Panc1 (cell line): ENCODE measurements at regions not wholly inside any gene's neighbourhood (a gene's known extent, or its start where the extent isn't known, plus 50 kb on each side); places are given as distances from the start of the nearest gene placed in this dataset.

Experiments
- ATAC-seq: fragments of 200-7000 bp; cut with Tn5 transposase; 2 replicates; pipeline ENCODE4 v1.9.1; 2020; ENCODE audit warnings: mild to moderate bottlenecking, moderate library complexity
- BruUV-seq: library from RNA; stranded (reverse); fragments of 400-500 nt; replicated peaks from 2 replicates; lab custom pipeline; 2021; lab: Mats Ljungman, UMichigan
- CTCF ChIA-PET: fragments of 300-600 bp; sonication (Branson Sonifier 250); formaldehyde crosslinking; loops from one replicate; lab custom pipeline; 2022; ENCODE audit warnings: antibody characterized with exemption; lab: Charles Lee
- POLR2A ChIA-PET: fragments of 300-600 bp; sonication (Branson Sonifier 250); formaldehyde crosslinking; loops from one replicate; lab custom pipeline; 2022; ENCODE audit warnings: antibody characterized with exemption; lab: Charles Lee
- DNase-seq: peaks from one replicate; pipeline ENCODE4 v3.0.0-alpha.2; 2010; ENCODE audit warnings: low read depth, low spot score
- H3K27ac ChIP-seq: 2 replicates; pipeline ENCODE4 v1.5.1; 2011; ENCODE audit warnings: mild to moderate bottlenecking, low read length, inconsistent platforms
- H3K27me3 ChIP-seq: fragments of 200-500 bp; sonication (Bioruptor generic); 2 replicates; pipeline ENCODE4 v1.6.0; 2014; ENCODE audit warnings: low read length, inconsistent platforms; ENCODE audit not compliant: control insufficient read depth, insufficient read depth
- H3K36me3 ChIP-seq: fragments of 200-500 bp; sonication (Bioruptor generic); 2 replicates; pipeline ENCODE4 v1.5.1; 2014; ENCODE audit warnings: inconsistent platforms, mild to moderate bottlenecking, low read length, moderate library complexity; ENCODE audit not compliant: control insufficient read depth, insufficient read depth
- H3K4me1 ChIP-seq: 2 replicates; pipeline ENCODE4 v1.5.1; 2011; ENCODE audit warnings: inconsistent platforms, mild to moderate bottlenecking, low read length, moderate library complexity; ENCODE audit not compliant: control insufficient read depth, insufficient read depth
- H3K4me3 ChIP-seq, 2 experiments: 2 replicates each; pipeline ENCODE4 v1.5.1; 2011 to 2012; ENCODE audit warnings: low read depth in 2 of 2, low read length in 2 of 2, mild to moderate bottlenecking in 2 of 2, inconsistent platforms in 1 of 2, moderate library complexity in 1 of 2
- H3K9me3 ChIP-seq: fragments of 200-500 bp; sonication (Bioruptor generic); 2 replicates; pipeline ENCODE4 v1.5.1; 2014; ENCODE audit warnings: low read depth, mild to moderate bottlenecking, inconsistent platforms, low read length, moderate library complexity; ENCODE audit not compliant: control insufficient read depth, insufficient read depth
- CTCF ChIP-seq: fragments of 450-650 bp; IDR thresholded peaks from 2 replicates; pipeline ENCODE4 v1.5.1; 2017; ENCODE audit warnings: mild to moderate bottlenecking
- POLR2AphosphoS5 ChIP-seq: IDR thresholded peaks from 2 replicates; pipeline ENCODE4 v1.6.1; 2012; ENCODE audit warnings: mild to moderate bottlenecking, low read depth, low read length, moderate library complexity
- REST ChIP-seq, 2 experiments: IDR thresholded peaks; 2 replicates each; pipeline ENCODE4 v1.6.1; 2011 to 2012; ENCODE audit warnings: low read depth in 2 of 2, control low read depth in 1 of 2, low read length in 1 of 2, mild to moderate bottlenecking in 1 of 2, moderate library complexity in 1 of 2; ENCODE audit not compliant: insufficient read depth in 1 of 2
- SIN3A ChIP-seq: IDR thresholded peaks from 2 replicates; pipeline ENCODE4 v1.6.1; 2012; ENCODE audit warnings: low read depth, mild to moderate bottlenecking, low read length, moderate library complexity, borderline replicate concordance; ENCODE audit not compliant: insufficient read depth
- TCF7L2 ChIP-seq: IDR thresholded peaks from 2 replicates; pipeline ENCODE4 v1.6.1; 2011; ENCODE audit warnings: mild to moderate bottlenecking, low read depth, low read length, inconsistent platforms
- in situ Hi-C: cut with HindIII; loops from 2 replicates; pipeline ENCODE4 v1.10.0; 2016; ENCODE audit warnings: low sequenced_read_pairs, low pct_unique_long_range_greater_than_20kb
- intact Hi-C: fragments of 100-400 bp; cut with micrococcal nuclease; formaldehyde crosslinking; loops from one replicate; pipeline ENCODE4 v1.10.0; 2022; ENCODE audit not compliant: unreplicated experiment

- no peak overlapping the region for H3K27ac ChIP-seq
- intact Hi-C loops (no loop called here), in situ Hi-C loops (no loop called here)
- peaks cover 4% of the 10 kb centered on the region; the same call in 1 of the 2 replicates for H3K27me3 ChIP-seq
- H3K4me1 ChIP-seq: no peaks in the 10 kb centered on the region
- ChIA-PET POLR2A (no interaction called here), CTCF (no interaction called here)
- H3K36me3 ChIP-seq: no peaks in the 10 kb centered on the region
- ATAC-seq (no peak), DNase-seq (no peak)
- BruUV-seq: no TSS peak
- TF ChIP-seq REST (IDR thresholded peaks at IDR 0.05; ENCODE audit: insufficient read depth in 1 of 2, low read depth in 2 of 2, low read length in 1 of 2): no peak
- no peak for TF ChIP-seq POLR2AphosphoS5
- TF ChIP-seq SIN3A: no peak
- no peak for TF ChIP-seq TCF7L2
- TF ChIP-seq CTCF: no peak
- no peaks in the 10 kb centered on the region for H3K9me3 ChIP-seq
- no peak overlapping the region for H3K4me3 ChIP-seq
Measured at GRCh38 chr6:166716910-166717617, 90.0 kb upstream of the RPS6KA2 start.

GRCh38 chr6:166715992-166716391 lies 88.9 kb upstream of the RPS6KA2 start:
- POLR2A ChIA-PET: no interaction called here
- Histone ChIP-seq H3K4me1 (no peaks in the 10 kb centered on the region), H3K9me3 (no peaks in the 10 kb centered on the region), H3K27me3 (peaks cover 4% of the 10 kb centered on the region; the same call in 1 of the 2 replicates), H3K27ac (no peak overlapping the region), H3K36me3 (no peaks in the 10 kb centered on the region), H3K4me3 (no peak overlapping the region)
- ATAC-seq (no peak), DNase-seq (no peak)
- CTCF ChIA-PET: no interaction called here
- in situ Hi-C loops: no loop called here
- TF ChIP-seq CTCF (no peak), REST (IDR thresholded peaks at IDR 0.05; ENCODE audit: insufficient read depth in 1 of 2, low read depth in 2 of 2, low read length in 1 of 2) (no peak), TCF7L2 (no peak), POLR2AphosphoS5 (no peak), SIN3A (no peak)
- intact Hi-C loops: no loop called here
- no TSS peak for BruUV-seq
